Caco-2 (cell line): ENCODE measurements at regions not wholly inside any gene's neighbourhood (a gene's known extent, or its start where the extent isn't known, plus 50 kb on each side); places are given as distances from the start of the nearest gene placed in this dataset.

Experiments
- BruUV-seq: library from RNA; stranded (reverse); fragments of 400-500 nt; replicated peaks from 2 replicates; lab custom pipeline; 2021; lab: Mats Ljungman, UMichigan
- CTCF ChIA-PET: fragments of 300-600 bp; sonication (Branson Sonifier 250); formaldehyde crosslinking; loops from one replicate; lab custom pipeline; 2022; ENCODE audit warnings: antibody characterized with exemption; lab: Charles Lee
- POLR2A ChIA-PET: fragments of 300-600 bp; sonication (Branson Sonifier 250); formaldehyde crosslinking; loops from one replicate; lab custom pipeline; 2022; ENCODE audit warnings: antibody characterized with exemption; lab: Charles Lee
- DNase-seq, 2 experiments: peaks; one replicate each; pipeline versions ENCODE4 v3.0.0 to v3.0.0-alpha.2; 2020 to 2022
- H3K27me3 ChIP-seq: replicated peaks from 2 replicates; pipeline ENCODE4 v1.6.0; 2011; ENCODE audit warnings: low read length; ENCODE audit not compliant: control insufficient read depth, insufficient read depth
- H3K36me3 ChIP-seq: 2 replicates; pipeline ENCODE4 v1.5.1; 2011; ENCODE audit warnings: low read length; ENCODE audit not compliant: control insufficient read depth, insufficient read depth
- H3K4me1 ChIP-seq: fragments of 250-450 bp; sonication (Bioruptor Pico); 2 replicates; pipeline ENCODE4 v1.5.1; 2020; ENCODE audit warnings: mild to moderate bottlenecking
- H3K4me3 ChIP-seq: 2 replicates; pipeline ENCODE4 v1.5.1; 2011; ENCODE audit warnings: low read depth, mild to moderate bottlenecking, control low read depth, low read length
- H3K9me3 ChIP-seq: fragments of 250-450 bp; sonication (Bioruptor Pico); 2 replicates; pipeline ENCODE4 v1.5.1; 2020; ENCODE audit warnings: mild to moderate bottlenecking, moderate library complexity
- H3K27ac Mint-ChIP-seq: one replicate; pipeline ENCODE4 v1.8.0; 2022; ENCODE audit warnings: mixed read lengths; ENCODE audit not compliant: unreplicated experiment
- H3K27me3 Mint-ChIP-seq: one replicate; pipeline ENCODE4 v1.8.0; 2022; ENCODE audit warnings: mixed read lengths; ENCODE audit not compliant: insufficient read depth, unreplicated experiment
- H3K36me3 Mint-ChIP-seq: one replicate; pipeline ENCODE4 v1.8.0; 2022; ENCODE audit warnings: mild to moderate bottlenecking, mixed read lengths; ENCODE audit not compliant: insufficient read depth, unreplicated experiment
- H3K4me1 Mint-ChIP-seq: one replicate; pipeline ENCODE4 v1.8.0; 2022; ENCODE audit warnings: low read depth, mixed read lengths; ENCODE audit not compliant: unreplicated experiment
- H3K4me3 Mint-ChIP-seq: one replicate; pipeline ENCODE4 v1.8.0; 2022; ENCODE audit warnings: mild to moderate bottlenecking, moderate library complexity, mixed read lengths; ENCODE audit not compliant: unreplicated experiment
- H3K9me3 Mint-ChIP-seq: one replicate; pipeline ENCODE4 v1.8.0; 2022; ENCODE audit warnings: mixed read lengths; ENCODE audit not compliant: unreplicated experiment
- intact Hi-C: fragments of 100-400 bp; cut with micrococcal nuclease; formaldehyde crosslinking; loops from one replicate; pipeline ENCODE4 v1.10.0; 2022; ENCODE audit not compliant: unreplicated experiment
- TF ChIP-seq, protein P1 (sequence below), 2 experiments: fragments of 200-600 bp in 1 of 2; IDR thresholded peaks; 1 replicate in 1 of 2; 2 replicates in 1 of 2; pipeline versions ENCODE4 v1.5.1 to v1.8.0; 2011 to 2022; ENCODE audit warnings: antibody characterized with exemption in 1 of 2, control low read depth in 1 of 2, inconsistent platforms in 1 of 2, low read depth in 1 of 2, low read length in 1 of 2, mild to moderate bottlenecking in 1 of 2, moderate library complexity in 1 of 2; ENCODE audit not compliant: insufficient read depth in 1 of 2, severe bottlenecking in 1 of 2, unreplicated experiment in 1 of 2

DNA sequence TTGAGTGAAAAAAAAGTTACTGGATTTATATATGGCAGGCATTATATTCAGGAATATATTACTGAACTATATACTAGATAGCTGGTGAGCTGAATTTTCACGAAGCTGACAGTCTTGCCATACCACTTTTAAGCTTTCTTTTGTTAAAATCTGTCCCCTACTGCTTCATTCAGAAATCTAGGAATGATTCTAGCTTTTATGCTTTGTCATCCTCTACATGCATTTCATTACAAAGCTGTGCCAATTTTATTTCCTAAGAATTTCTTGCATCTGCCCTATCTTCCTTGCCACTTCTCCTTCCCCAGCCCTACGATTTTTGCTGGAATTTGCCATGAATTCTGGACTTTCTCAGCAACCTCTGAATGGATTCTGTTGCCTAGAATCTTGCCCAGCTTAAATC, 158.5 kb upstream of the ADGRB3 start:
- BruUV-seq, result no TSS peak

GRCh38 chr6:68473433-68474210, 161.5 kb upstream of the ADGRB3 start:
- ChIA-PET POLR2A (no interaction called here), CTCF (no interaction called here)
- H3K27ac Mint-ChIP-seq, result no peak overlapping the region
- Histone ChIP-seq H3K9me3 (no peaks in the 10 kb centered on the region), H3K27me3 (no peaks in the 10 kb centered on the region), H3K4me3 (no peak overlapping the region), H3K36me3 (no peaks in the 10 kb centered on the region), H3K4me1 (no peaks in the 10 kb centered on the region)
- intact Hi-C loops, result no loop called here
- no peaks in the 10 kb centered on the region for H3K36me3 Mint-ChIP-seq
- BruUV-seq, result no TSS peak
- no peak for DNase-seq
- H3K4me3 Mint-ChIP-seq, result no peak overlapping the region
- no peaks in the 10 kb centered on the region for H3K27me3 Mint-ChIP-seq
- no peaks in the 10 kb centered on the region for H3K9me3 Mint-ChIP-seq
- H3K4me1 Mint-ChIP-seq, result no peaks in the 10 kb centered on the region
- TF ChIP-seq, protein P1, sequence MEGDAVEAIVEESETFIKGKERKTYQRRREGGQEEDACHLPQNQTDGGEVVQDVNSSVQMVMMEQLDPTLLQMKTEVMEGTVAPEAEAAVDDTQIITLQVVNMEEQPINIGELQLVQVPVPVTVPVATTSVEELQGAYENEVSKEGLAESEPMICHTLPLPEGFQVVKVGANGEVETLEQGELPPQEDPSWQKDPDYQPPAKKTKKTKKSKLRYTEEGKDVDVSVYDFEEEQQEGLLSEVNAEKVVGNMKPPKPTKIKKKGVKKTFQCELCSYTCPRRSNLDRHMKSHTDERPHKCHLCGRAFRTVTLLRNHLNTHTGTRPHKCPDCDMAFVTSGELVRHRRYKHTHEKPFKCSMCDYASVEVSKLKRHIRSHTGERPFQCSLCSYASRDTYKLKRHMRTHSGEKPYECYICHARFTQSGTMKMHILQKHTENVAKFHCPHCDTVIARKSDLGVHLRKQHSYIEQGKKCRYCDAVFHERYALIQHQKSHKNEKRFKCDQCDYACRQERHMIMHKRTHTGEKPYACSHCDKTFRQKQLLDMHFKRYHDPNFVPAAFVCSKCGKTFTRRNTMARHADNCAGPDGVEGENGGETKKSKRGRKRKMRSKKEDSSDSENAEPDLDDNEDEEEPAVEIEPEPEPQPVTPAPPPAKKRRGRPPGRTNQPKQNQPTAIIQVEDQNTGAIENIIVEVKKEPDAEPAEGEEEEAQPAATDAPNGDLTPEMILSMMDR (IDR thresholded peaks at IDR 0.05; ENCODE audit: insufficient read depth in 1 of 2, low read depth in 1 of 2, low read length in 1 of 2, severe bottlenecking in 1 of 2, unreplicated experiment in 1 of 2), result no peak

More for the DNA sequence above, 158.5 kb upstream of the ADGRB3 start:
- no peaks in the 10 kb centered on the region for H3K9me3 ChIP-seq
- no peaks in the 10 kb centered on the region for H3K27me3 Mint-ChIP-seq
- H3K36me3 Mint-ChIP-seq, result no peaks in the 10 kb centered on the region
- no peaks in the 10 kb centered on the region for H3K4me1 ChIP-seq
- TF ChIP-seq, protein P1 (IDR thresholded peaks at IDR 0.05; ENCODE audit: insufficient read depth in 1 of 2, low read depth in 1 of 2, low read length in 1 of 2, severe bottlenecking in 1 of 2, unreplicated experiment in 1 of 2), result no peak
- no peaks in the 10 kb centered on the region for H3K36me3 ChIP-seq
- no peaks in the 10 kb centered on the region for H3K4me1 Mint-ChIP-seq
- H3K9me3 Mint-ChIP-seq, result peaks cover 12% of the 10 kb centered on the region
- POLR2A ChIA-PET, result no interaction called here
- H3K27me3 ChIP-seq, result no peaks in the 10 kb centered on the region
- H3K27ac Mint-ChIP-seq, result no peak overlapping the region
- DNase-seq, result no peak
- CTCF ChIA-PET, result no interaction called here
- no peak overlapping the region for H3K4me3 ChIP-seq
- no peak overlapping the region for H3K4me3 Mint-ChIP-seq
- intact Hi-C loops, result no loop called here

- no peaks in the 10 kb centered on the region for H3K36me3 ChIP-seq
- Mint-ChIP-seq H3K27me3 (no peaks in the 10 kb centered on the region), H3K9me3 (no peaks in the 10 kb centered on the region), H3K4me1 (no peaks in the 10 kb centered on the region), H3K4me3 (no peak overlapping the region), H3K27ac (no peak overlapping the region), H3K36me3 (no peaks in the 10 kb centered on the region)
- ChIA-PET CTCF (no interaction called here), POLR2A (no interaction called here)
- peak in 1 of 2 experiments; percentile 24 for DNase-seq
- H3K9me3 ChIP-seq, result no peaks in the 10 kb centered on the region
- BruUV-seq, result no TSS peak
- H3K4me3 ChIP-seq, result no peak overlapping the region
- no peaks in the 10 kb centered on the region for H3K4me1 ChIP-seq
- H3K27me3 ChIP-seq, result no peaks in the 10 kb centered on the region
- TF ChIP-seq, protein P1 (IDR thresholded peaks at IDR 0.05; ENCODE audit: insufficient read depth in 1 of 2, low read depth in 1 of 2, low read length in 1 of 2, severe bottlenecking in 1 of 2, unreplicated experiment in 1 of 2), result peak in 1 of 2 experiments; percentile 42
- intact Hi-C loops, result loop anchor here (1.0 kb wide), 1 partner anchor 124 kb away; no protein-coding TSS in a partner anchor
Measured at GRCh38 chr6:68468244-68468884, 166.7 kb upstream of the ADGRB3 start.
